ENCODE measurements at regions not wholly inside any gene's neighbourhood (a gene's known extent, or its start where the extent isn't known, plus 50 kb on each side); places are given as distances from the start of the nearest gene placed in this dataset.

DNA sequence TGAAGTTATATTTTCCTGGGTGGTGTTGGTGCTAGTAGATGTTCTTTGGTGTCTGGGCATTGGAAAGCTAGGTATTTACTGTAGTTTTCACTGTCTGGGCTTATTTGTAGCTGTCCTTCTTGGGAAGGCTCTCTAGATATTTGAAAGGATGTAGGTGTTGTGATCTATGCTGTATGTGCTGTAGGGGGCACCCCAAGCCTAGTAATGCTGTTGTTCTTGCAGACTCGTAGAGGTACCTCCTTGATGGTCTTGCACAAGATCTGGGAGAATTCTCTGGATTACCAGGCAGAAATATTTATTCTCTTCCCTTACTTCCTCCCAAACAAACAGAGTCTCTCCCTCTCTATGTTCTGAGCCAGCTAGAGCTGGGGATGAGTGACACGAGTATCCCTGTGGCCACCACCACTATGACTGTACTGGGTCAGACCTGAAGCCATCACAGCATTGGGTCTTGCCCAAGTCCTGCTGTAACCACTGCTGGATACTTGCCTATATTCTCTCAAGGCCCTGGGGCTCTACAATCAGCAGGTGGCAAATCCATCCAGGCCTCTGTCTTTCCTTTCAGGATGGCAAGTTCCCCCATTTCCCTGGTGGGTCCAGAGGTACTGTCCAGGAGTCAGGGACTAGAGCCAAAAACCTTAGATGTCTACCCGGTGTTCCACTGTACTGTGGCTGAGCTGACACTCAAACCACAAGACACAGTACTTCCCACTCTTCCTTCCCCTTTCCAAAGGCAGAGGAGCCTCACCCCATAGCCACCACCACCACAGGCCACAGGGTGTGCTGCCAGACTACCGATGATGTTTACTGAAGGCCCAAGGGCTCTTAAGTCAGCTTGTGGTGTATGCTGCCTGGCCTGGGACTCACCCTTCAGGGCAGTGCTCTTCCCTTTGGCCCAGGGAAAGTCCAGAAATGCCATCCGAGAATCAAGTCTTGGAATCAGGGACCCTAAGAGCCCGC lies 195.2 kb upstream of the DPPA4 start:
- DNase-seq, result peak in 14 of 56 donors; percentile 2 to 46 (median 20)

DNA sequence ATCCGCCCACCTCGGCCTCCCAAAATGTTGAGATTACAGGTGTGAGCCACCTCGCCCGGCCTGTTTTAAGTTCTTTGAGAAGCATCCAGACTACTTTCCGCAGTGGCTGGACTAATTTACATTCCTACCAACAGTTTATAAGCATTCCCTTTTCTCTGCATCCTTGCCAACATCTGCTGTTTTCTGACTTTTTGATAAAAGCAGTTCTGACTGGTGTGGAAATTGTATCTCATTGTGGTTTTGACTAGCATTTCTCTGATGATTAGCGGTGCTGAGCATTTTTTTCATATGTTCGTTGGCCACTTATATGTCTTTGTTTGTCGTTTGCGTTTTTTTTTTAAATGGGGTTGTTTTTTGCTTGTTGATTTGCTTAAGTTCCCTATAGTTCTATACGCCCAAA lies 208.4 kb upstream of the DPPA4 start:
- no peak for DNase-seq

DNA sequence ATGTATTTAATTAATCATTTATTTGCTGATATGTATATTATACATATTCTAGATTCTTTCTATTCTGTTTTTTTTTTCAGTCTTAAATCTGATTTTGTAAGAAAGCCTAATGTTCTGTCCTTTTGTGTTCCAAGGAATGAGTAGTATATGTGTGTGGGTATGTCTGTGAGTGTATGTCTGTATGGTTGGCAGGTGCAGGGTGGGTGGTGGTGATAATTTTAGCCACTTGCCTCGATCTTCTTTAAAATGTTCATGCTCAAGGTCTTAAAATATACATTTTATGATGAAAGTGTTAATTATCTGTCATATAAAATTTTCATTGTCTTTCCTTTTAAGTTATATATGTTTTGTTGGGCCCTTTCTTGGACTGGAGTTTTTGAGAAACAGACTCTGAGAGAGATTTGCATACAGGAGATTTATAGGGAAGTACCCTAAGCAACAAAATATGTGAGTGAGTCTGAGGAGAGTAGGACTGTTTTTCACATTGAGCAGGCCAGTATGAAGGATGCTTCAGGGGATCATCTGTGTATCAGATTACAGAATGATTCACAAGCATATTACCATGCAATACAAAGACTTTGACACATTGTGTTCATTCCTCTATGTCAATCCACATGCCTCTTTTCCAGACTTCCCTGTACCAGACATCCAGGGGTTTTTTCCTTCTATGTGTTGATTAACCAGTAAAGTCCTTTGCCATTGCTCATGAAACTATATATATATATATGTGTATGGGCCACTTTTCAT lies 211.0 kb upstream of the DPPA4 start:
- peak in 3 of 56 donors; percentile 3 to 6 (median 6) for DNase-seq

DNA sequence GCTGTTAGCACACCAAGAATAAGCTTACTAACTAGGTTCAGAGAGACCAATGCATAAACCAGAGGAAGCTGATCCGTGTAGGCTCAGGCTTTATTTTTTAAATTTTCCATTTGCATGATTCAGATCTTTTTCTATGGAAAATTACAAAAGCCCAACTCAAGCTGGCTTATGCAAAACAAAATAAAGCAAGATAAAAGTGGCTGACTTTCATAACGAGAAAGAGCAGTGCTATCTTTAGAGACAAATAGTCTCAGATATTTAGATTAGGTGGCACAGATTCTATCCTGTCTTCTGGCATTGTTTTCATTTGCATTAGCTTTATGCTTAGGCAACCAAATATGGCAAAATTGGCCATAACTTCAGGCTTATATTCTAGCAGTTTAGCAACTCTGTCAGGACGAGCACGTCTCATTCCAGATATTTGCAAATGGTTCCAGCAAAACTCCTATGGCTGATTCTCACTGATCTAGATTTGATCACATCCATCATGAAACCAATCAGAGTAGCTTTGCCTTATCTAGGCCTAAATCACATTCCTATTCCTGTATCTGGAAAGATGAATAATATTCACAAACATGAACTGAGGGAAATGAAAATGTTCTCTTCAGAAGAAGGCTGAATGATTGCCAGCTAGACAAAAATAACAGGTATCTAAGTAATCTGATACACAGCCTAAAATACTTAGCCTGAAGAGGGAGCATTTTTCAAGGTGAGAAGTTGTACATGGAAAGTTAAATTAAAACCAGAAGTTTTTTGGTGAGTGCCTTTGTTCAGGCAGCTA lies 216.4 kb upstream of the DPPA4 start:
- DNase-seq, result no peak

DNA sequence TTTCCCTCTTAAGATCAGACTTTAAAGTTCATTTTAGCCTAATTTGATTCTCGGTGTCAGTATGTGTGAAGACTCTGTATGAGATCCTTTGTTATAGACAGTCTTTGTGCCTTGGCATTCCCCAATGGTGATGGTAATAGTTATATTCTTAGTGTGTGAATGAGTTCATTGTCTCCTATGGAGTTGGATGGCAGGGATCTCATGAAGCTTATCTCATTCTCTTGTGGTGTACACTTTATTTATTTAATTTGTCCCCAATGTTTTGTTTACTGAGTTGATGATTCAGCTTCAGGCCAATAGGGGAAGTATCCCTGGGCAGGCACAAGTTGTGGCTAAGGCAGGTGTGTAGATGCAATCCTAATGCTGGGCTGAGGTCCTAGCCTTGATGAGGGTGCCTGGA lies 222.0 kb upstream of the DPPA4 start:
- no peak for DNase-seq

DNA sequence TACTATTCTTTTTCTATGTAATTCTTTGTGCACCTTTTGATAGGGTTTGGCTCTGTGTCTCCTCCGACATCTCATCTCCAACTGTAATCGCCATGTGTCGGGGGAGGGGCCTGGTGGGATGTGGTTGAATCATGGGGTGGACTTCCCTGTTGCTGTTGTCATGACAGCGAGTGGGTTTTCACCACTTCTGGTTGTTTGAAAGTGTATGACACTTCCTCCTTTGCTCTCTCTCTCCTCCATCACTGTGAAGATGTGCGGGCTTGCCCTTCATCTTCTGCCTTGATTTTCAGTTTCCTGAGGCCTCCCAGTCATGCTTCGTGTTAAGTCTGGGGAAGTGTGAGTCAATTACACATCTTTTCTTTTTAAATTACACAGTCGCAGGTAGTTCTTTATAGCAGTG lies 225.8 kb upstream of the DPPA4 start:
- DNase-seq, result no peak

DNA sequence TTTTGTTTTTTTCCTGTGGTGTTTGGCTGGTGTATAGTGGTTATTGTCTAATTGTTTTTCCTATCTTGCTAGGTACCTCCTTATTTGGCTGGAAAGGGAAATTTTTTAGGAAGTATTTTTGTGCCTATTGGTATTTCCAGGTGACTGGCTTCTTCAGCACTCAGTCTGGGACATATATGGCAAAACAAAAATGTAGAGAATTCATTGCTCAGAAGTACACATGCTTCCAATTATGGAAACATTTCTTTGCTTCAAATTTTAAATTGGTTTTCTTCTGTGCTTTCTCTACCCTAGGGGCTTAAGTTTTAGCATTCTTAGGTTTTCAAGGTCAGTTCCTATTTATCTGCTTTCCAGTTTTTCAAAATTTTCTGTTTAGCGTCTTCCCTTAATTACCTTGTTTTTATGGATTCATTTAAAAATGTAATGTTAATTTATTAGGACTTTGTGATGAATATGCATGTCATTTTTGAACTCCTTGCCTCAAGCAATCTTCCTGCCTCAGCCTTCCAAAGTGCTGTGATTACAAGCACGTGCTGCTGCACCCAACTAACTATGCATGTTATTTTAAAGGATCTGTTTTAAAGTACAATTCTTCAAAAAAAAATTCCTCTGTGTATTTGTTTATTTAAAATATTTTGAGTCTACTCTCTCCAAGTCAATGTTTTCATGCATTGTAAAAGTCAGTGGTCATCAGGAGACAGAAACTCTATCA lies 231.9 kb upstream of the DPPA4 start:
- no peak for DNase-seq

DNA sequence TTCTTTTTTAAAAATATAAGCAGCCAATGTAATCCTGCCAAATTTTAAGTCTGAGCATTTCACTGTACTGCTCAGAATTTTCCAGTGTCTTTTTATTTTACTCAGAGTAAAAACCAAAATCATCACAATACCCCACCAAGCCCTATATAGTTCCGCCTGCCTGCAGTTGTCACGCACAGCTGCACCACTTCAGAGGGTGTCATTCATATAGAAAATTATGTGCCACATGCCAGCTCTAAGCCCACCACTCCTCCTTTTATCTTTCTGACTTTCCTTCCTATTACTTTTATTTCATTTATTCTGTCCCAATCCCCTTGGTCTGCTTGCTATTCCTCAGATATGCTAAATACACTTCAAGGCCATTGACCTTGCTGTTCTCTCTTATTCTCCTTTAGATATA lies 233.1 kb upstream of the DPPA4 start:
- DNase-seq, result no peak

DNA sequence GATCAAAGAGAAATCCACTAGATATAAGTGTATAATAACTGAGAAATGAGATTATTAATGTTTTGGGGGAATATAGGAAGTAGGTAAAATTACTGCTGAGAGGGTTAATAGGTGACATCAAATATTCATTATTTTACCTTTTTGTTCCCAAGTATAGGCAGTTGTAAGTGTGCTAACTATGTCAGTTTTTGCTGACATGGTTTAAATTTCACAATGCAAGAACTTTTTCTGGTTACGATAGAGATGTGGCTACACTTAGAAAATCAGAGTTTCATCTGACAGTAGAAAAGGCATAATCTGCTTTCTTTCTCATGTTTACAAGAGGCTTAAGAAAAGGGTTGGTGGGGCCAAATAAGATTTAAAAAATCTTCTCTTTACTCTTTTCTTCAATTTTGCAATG lies 235.0 kb upstream of the DPPA4 start:
- DNase-seq, result no peak

DNA sequence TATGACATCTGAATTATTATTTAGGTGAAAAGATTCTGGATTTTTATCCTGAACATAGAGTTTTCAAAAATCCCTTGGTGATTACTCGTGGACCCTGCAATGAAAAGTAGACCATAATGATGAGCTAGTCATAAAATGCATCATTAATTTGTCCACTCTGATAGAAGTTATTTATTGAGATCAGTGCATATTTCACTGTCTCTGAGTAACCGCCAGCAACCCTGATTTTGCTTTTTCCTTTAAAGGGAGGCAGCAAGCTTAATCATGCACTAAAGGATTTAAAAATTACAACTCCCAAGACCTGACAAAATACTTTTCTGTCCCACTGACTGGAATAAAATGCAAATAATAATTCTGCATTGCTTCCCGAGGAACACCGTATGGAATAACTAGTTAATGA lies 259.6 kb upstream of the DPPA4 start:
- DNase-seq, result no peak

DNA sequence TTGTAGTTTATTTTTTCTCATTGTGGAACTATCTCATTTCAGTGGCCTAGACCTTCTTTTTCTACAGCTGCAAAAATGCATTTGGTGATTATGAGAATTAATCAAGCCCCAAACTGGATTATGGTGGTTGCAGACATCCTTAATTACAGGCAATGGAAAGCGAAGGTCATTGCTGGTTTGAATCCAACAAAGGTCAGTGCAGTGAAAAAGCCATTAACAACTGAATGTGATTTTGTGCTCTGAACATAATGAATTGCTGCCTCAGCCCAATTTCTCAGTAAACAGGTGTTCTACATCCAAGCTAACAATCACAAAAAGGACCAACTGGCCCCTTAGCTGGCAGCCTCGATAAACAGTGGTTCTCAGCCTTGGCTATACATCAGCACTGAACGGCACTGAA lies 260.1 kb upstream of the DPPA4 start:
- no peak for DNase-seq

DNA sequence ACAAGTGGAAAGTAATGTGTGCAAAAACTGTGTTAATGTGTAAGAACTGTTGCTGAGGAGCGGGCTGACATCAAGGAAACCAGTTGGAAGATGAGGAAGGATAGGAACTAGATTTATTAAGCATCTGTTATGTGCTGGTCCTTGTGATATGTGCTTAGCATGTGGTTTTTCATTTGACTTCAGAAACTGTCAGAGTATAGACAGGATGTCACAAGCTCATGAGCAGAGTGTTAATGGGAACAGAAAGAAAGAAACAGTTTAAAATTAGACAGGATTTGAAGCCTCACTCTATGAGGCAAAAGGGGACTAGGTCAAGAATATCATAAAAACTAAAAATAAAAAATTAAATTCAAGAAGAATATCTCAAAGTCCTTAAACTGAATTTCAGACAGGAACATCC lies 270.6 kb upstream of the DPPA4 start:
- DNase-seq, result no peak

DNA sequence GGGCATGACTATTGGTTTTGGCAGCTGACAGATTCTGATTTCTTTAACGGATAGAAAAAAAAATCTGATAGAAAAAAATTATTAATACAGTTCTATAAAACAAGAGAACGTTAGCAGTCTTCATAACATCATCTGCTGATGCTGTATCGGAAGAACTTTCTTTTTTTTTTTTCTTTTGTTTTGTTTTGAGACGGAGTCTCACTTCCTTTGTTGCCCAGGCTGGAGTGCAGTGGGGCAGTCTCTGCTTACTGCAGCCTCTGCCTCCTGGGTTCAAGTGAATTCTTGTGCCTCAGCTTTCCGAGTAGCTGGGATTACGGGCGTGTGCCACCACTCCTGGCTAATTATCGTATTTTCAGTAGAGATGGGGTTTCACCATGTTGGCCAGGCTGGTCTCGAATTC lies 271.2 kb upstream of the DPPA4 start:
- no peak for DNase-seq

DNA sequence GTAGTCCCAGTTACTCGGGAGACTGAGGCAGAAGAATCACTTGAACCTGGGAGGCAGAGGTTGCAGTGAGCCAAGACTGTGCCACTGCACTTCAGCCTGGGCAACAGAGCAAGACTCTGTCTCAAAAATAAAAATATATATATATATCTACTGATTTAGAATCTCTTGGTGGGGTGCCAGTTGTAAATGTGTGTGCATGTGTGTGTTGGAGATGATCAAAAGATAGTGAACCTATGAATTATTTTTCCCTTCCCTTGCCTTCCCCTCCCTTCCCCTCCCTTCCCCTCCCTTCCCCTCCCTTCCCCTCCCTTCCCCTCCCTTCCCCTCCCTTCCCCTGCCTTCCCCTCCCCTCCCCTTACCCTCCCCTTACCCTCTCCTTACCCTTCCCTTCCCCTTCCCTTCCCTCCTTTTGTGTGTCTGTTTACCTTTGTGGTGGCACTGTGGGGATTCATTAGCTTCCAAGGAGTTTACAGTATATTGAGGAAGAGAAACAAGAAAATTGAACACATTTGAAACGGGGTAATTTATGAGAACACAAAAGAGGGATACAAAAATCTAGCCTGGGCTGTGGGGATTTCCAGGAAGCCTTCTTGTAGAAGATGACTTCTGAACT lies 281.5 kb upstream of the DPPA4 start:
- no peak for DNase-seq

DNA sequence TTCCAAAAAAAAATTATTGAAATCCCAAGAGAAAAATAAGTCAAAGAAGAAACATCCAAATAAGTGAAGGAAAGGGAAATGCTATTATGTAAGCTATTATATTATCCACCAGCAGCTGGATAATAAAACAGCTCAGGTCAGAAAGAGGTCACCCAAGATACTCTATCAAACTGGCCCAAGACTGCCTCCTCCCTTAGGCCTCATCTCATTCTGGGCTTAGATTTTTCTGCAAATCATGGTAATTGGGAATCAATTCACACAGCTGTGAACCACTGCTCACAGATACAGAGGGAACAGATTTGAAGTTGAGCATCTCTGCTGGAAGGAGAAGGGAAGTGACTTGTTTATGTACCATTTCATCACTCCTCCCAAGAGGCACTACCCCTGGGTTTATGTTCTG lies 294.6 kb upstream of the DPPA4 start:
- DNase-seq, result no peak

DNA sequence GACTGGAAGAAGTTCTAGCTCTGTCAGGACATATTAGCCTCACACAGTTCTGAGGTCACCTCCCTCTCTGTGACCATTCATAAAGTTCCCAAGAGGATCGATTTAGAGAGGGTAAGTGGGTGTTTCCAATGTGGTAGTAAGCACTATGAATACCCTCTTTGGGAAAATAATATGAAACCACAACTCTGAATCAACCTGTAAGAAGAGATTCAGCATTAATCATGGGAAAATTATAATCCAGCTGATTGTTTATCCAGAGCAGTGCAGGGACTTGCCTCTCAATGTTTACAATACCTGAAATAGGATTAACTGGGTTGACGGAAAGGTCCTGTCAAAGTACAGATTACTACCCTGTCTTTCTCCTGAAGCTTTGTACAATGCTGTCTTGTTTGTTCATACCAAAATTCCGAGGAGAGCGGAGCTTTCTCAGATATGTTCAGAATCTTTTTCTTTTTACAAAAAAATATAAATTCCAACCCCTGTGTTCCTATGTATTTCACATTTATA lies 302.9 kb upstream of the DPPA4 start:
- no peak for DNase-seq

DNA sequence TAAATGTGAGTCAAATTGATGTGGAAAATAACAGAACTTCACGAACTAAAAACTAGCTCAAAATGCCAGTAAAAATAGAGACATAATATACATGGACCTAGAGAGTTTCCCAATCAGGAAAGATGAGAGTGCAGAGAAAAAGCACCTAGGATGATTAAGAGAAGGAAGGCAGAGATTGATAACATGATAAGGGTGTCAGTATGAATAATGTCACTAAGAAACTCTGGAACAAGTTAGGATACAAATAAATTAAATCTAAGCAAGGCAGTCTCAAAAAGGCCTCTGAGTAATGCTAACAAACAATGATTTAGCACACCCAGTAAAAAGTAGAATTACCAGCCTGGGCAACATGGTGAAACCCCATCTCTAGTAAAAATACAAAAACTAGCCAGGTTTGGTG lies 304.7 kb upstream of the DPPA4 start:
- DNase-seq, result no peak

DNA sequence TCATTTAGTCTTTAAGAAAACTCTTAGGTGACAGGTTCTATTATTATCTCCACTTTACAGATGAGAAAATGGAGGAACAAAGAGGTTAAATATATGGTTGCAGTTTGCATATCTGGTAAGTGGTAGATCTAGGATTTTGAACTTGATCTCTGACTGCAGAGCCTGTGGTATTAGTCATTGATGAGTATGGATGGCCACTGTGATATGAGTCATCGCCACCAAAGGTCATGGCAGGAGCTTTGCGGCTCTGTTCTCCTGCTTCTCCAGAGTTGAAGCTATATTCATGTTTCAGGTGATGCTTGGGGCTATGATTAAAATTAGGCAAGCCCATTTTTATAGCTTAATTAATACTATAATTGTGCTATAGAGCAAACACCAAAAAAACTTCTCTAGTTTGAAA lies 306.2 kb upstream of the DPPA4 start:
- no peak for DNase-seq

DNA sequence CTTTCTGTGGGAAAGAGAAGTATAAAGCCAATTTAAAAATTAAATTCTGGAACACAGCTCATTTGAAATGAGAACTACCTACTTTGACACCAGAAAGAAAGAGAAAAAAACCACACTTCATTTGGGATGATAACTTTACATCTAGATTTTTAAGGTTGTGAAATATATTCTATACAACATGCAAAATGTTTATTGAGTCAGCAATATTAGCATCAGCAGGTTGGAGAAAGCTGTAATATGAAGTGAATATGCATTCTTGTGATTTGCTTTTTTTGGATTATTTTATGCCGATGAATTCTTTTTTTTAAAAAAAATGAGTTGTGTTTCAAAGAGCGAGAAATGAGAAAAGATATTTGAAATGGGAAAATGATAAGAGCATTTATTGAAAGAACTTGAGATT lies 307.0 kb upstream of the DPPA4 start:
- DNase-seq, result no peak

DNA sequence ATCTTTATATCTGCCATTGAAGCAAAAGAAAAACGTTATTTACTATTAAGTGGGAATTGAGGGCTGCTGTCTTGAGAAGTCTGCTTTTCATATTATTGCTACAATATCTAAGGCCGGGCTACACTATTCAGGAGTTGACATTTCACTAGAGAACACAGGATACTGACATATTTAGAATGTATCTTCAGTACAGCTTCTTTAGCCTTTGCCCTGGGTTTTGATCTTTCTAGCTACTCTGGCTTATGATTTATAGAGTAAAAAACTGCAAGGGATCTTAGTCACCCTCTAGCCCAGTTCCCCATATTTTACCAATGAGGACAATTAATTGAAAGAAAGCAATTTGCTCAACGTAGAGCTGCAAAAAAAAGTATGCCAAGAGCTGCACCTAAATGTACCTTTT lies 307.4 kb upstream of the DPPA4 start:
- DNase-seq, result no peak

DNA sequence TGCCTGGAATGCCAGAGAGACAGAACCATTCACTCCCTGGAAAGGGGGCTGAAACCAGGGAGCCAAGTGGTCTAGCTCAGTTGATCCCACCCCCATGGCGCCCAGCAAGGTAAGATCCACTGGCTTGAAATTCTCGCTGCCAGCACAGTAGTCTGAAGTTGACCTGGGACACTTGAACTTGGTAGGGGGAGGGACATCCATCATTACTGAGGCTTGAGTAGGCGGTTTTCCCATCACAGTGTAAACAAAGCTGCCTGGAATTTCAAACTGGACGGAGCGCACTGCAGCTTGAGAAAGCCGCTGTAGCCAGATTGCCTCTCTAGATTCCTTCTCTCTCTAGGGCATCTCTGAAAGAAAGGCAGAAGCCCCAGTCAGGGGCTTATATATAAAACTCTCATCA lies 310.7 kb upstream of the DPPA4 start:
- DNase-seq, result no peak

Measured in amygdala (tissue), 56 donors.